SK-N-SH (cell line): ENCODE measurements at regions not wholly inside any gene's neighbourhood (a gene's known extent, or its start where the extent isn't known, plus 50 kb on each side); places are given as distances from the start of the nearest gene placed in this dataset.

Source experiments
- CTCF ChIP-seq: fragments of 200-600 bp; sonication (generic); IDR thresholded peaks from 2 replicates; pipeline ENCODE4 v1.6.1; 2017; ENCODE audit warnings: antibody characterized with exemption, mild to moderate bottlenecking, moderate library complexity
- FOSL2 ChIP-seq: IDR thresholded peaks from 2 replicates; pipeline ENCODE4 v1.4.0; 2012; ENCODE audit warnings: low read depth, mild to moderate bottlenecking, moderate library complexity, borderline replicate concordance
- JUND ChIP-seq: IDR thresholded peaks from 2 replicates; pipeline ENCODE4 v1.4.0; 2012
- MEF2A ChIP-seq: IDR thresholded peaks from 2 replicates; pipeline ENCODE4 v1.4.0; 2012; ENCODE audit warnings: low read depth, borderline replicate concordance
- NRF1 ChIP-seq: IDR thresholded peaks from 2 replicates; pipeline ENCODE4 v1.6.1; 2012; ENCODE audit warnings: low read depth, mild to moderate bottlenecking, low read length
- RCOR1 ChIP-seq: fragments of 150-350 bp; IDR thresholded peaks from 2 replicates; pipeline ENCODE4 v1.6.1; 2017; ENCODE audit warnings: antibody characterized with exemption, low read length
- TAF1 ChIP-seq: IDR thresholded peaks from 2 replicates; pipeline ENCODE4 v1.6.1; 2012; ENCODE audit warnings: low read depth, mild to moderate bottlenecking, low read length, moderate library complexity, borderline replicate concordance

- no peak for TF ChIP-seq RCOR1
- TF ChIP-seq FOSL2: no peak
- TF ChIP-seq MEF2A: no peak
- no peak for TF ChIP-seq NRF1
- no peak for TF ChIP-seq TAF1
- no peak for TF ChIP-seq JUND
- TF ChIP-seq CTCF: no peak
Measured at GRCh38 chr13:90287521-90287920, 1060.0 kb upstream of the MIR17HG start.
